ENCODE measurements at regions not wholly inside any gene's neighbourhood (a gene's known extent, or its start where the extent isn't known, plus 50 kb on each side); places are given as distances from the start of the nearest gene placed in this dataset.
A peak's percentile ranks its signal among the peaks of the same experiment; 100 is the strongest.

DNA sequence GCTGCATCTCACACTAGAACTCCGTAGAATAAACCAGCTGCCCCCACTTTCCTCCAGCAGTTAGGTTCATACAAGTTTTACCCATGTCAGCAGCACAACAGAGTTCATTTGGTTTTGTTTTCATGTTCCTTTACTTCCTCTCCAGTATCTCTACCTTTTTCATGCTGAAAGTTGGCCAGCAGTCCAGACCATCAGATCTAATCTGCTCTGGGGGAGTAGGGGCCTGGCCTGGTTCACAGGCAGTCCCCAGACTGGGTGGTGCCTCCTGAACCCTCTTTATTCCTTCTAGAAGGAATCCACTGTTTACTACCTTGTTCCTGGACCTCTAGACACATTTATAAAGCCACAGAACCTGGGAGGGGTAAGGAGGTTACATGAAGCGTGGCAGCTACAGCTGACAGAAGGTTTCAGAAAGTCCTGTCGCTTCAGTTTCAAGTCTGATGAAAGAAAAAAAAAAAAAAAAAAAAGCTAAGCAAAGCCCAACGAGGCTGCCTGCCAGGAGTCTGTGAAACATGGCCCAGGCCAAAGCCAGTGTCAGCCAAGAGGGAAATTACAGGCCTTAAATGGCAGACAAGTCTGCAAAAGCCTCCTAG, 184.6 kb upstream of the JUN start (continued):
- TF ChIP-seq, protein P1, sequence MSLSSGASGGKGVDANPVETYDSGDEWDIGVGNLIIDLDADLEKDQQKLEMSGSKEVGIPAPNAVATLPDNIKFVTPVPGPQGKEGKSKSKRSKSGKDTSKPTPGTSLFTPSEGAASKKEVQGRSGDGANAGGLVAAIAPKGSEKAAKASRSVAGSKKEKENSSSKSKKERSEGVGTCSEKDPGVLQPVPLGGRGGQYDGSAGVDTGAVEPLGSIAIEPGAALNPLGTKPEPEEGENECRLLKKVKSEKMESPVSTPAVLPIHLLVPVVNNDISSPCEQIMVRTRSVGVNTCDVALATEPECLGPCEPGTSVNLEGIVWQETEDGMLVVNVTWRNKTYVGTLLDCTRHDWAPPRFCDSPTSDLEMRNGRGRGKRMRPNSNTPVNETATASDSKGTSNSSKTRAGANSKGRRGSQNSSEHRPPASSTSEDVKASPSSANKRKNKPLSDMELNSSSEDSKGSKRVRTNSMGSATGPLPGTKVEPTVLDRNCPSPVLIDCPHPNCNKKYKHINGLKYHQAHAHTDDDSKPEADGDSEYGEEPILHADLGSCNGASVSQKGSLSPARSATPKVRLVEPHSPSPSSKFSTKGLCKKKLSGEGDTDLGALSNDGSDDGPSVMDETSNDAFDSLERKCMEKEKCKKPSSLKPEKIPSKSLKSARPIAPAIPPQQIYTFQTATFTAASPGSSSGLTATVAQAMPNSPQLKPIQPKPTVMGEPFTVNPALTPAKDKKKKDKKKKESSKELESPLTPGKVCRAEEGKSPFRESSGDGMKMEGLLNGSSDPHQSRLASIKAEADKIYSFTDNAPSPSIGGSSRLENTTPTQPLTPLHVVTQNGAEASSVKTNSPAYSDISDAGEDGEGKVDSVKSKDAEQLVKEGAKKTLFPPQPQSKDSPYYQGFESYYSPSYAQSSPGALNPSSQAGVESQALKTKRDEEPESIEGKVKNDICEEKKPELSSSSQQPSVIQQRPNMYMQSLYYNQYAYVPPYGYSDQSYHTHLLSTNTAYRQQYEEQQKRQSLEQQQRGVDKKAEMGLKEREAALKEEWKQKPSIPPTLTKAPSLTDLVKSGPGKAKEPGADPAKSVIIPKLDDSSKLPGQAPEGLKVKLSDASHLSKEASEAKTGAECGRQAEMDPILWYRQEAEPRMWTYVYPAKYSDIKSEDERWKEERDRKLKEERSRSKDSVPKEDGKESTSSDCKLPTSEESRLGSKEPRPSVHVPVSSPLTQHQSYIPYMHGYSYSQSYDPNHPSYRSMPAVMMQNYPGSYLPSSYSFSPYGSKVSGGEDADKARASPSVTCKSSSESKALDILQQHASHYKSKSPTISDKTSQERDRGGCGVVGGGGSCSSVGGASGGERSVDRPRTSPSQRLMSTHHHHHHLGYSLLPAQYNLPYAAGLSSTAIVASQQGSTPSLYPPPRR (CRISPR knock-in tag; IDR thresholded peaks at IDR 0.05; ENCODE audit: borderline replicate concordance): no peak
- TF ChIP-seq ZEB2 (IDR thresholded peaks at IDR 0.05): peak; percentile 74
- TF ChIP-seq, protein P2, sequence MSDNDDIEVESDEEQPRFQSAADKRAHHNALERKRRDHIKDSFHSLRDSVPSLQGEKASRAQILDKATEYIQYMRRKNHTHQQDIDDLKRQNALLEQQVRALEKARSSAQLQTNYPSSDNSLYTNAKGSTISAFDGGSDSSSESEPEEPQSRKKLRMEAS (CRISPR knock-in tag; IDR thresholded peaks at IDR 0.05): no peak
- TF ChIP-seq STAG1 (CRISPR knock-in tag; IDR thresholded peaks at IDR 0.05; ENCODE audit: borderline replicate concordance): no peak
- TF ChIP-seq, protein P3, sequence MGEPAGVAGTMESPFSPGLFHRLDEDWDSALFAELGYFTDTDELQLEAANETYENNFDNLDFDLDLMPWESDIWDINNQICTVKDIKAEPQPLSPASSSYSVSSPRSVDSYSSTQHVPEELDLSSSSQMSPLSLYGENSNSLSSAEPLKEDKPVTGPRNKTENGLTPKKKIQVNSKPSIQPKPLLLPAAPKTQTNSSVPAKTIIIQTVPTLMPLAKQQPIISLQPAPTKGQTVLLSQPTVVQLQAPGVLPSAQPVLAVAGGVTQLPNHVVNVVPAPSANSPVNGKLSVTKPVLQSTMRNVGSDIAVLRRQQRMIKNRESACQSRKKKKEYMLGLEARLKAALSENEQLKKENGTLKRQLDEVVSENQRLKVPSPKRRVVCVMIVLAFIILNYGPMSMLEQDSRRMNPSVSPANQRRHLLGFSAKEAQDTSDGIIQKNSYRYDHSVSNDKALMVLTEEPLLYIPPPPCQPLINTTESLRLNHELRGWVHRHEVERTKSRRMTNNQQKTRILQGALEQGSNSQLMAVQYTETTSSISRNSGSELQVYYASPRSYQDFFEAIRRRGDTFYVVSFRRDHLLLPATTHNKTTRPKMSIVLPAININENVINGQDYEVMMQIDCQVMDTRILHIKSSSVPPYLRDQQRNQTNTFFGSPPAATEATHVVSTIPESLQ (CRISPR knock-in tag; IDR thresholded peaks at IDR 0.05): no peak
- TF ChIP-seq, protein P4, sequence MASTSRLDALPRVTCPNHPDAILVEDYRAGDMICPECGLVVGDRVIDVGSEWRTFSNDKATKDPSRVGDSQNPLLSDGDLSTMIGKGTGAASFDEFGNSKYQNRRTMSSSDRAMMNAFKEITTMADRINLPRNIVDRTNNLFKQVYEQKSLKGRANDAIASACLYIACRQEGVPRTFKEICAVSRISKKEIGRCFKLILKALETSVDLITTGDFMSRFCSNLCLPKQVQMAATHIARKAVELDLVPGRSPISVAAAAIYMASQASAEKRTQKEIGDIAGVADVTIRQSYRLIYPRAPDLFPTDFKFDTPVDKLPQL (IDR thresholded peaks at IDR 0.05; ENCODE audit: extremely low read depth, insufficient read length): no peak
- no peak for TF ChIP-seq XRCC4 (IDR thresholded peaks at IDR 0.05; ENCODE audit: extremely low read depth, insufficient read depth, insufficient read length)
- no peak for TF ChIP-seq NFE2L1 (tag; IDR thresholded peaks at IDR 0.05; ENCODE audit: borderline replicate concordance, low read depth)
- TF ChIP-seq BCL6 (CRISPR knock-in tag; IDR thresholded peaks at IDR 0.05): no peak
- no peak for TF ChIP-seq ZC3H4 (CRISPR knock-in tag; IDR thresholded peaks at IDR 0.05; ENCODE audit: borderline replicate concordance)
- TF ChIP-seq, protein P5, sequence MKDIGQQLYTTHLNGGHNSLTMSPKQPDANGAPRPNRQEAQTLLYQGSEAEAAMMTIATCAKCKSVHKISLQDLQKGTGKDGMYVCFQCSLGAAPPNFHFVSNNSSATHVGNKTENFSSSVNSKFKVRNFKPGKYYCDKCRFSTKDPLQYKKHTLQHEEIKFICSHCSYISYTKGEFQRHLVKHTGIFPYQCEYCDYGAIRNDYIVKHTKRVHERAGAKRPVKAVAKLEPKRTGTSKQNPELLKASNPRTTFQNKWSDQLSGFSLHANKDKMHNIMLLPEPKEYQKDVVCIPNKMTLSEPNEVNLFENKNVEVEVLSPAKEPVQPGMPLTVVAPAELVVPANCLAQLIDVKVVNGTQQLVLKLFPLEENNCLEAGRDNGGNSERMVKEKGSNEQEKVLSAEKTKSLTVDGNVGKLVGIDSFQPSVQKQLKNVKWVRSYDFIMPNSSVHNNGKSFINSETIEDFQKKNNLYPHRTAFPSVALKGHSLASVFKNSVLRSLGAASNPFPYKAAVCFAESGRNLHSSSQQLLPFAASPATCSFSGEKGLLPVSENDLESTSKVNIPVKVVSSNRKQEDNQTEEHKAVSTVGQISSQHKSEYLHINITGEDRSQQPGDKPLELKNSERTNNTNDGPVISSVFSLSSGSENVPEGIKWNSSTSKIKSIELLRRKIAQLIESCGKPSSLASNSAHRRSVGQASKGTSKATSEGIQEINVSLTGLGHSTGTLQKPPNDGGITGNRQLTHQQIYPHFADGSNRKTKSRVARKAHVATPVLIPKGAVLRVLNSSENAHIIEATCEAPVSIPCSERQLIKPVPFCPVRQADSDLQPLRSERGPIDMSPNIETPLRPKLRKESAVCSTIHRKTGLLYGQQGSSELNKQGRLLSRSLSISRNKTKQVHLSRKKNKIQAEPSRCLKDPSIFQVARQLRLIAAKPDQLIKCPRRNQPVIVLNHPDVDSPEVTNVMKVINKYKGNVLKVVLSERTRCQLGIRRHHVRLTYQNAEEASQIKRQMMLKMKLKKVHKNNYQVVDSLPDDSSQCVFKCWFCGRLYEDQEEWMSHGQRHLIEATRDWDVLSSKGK (CRISPR knock-in tag; IDR thresholded peaks at IDR 0.05): no peak
- peak in 1 of 2 experiments; percentile 75; a peak in 2 of 4 replicates for TF ChIP-seq RCOR1 (IDR thresholded peaks at IDR 0.05; ENCODE audit: borderline replicate concordance in 1 of 2, low read depth in 2 of 2, low read length in 2 of 2)
- no peak for TF ChIP-seq ZNF57 (CRISPR knock-in tag; IDR thresholded peaks at IDR 0.05)
